ACC112 (cell line): ENCODE measurements at regions not wholly inside any gene's neighbourhood (a gene's known extent, or its start where the extent isn't known, plus 50 kb on each side); places are given as distances from the start of the nearest gene placed in this dataset.

ENCODE experiments used
- H2AFZ ChIP-seq: fragments of 200-600 bp; sonication (generic); one replicate; pipeline ENCODE4 v1.6.0; 2017; ENCODE audit warnings: antibody characterized with exemption, low read length; ENCODE audit not compliant: unreplicated experiment
- H3K27ac ChIP-seq: fragments of 200-600 bp; sonication (generic); 2 replicates; pipeline ENCODE4 v1.5.1; 2014; ENCODE audit warnings: low read depth, mild to moderate bottlenecking, antibody characterized with exemption, low read length, moderate library complexity
- H3K27me3 ChIP-seq: fragments of 200-600 bp; sonication (generic); 2 replicates; pipeline ENCODE4 v1.6.1; 2014; ENCODE audit warnings: mild to moderate bottlenecking, antibody characterized with exemption, low read length, moderate library complexity, mixed read lengths; ENCODE audit not compliant: insufficient read depth
- H3K36me3 ChIP-seq: fragments of 200-600 bp; sonication (generic); 2 replicates; pipeline ENCODE4 v1.6.1; 2016; ENCODE audit warnings: mild to moderate bottlenecking, antibody characterized with exemption, low read length, moderate library complexity, mixed read lengths; ENCODE audit not compliant: insufficient read depth
- H3K4me1 ChIP-seq: fragments of 200-600 bp; sonication (generic); one replicate; pipeline ENCODE4 v1.6.1; 2016; ENCODE audit warnings: low read length, mixed read lengths; ENCODE audit not compliant: insufficient read depth, unreplicated experiment, control insufficient read depth
- H3K4me3 ChIP-seq: fragments of 200-600 bp; sonication (generic); 2 replicates; pipeline ENCODE4 v1.5.1; 2014; ENCODE audit warnings: mild to moderate bottlenecking, low read depth, low read length
- H3K79me2 ChIP-seq: fragments of 200-600 bp; sonication (generic); one replicate; pipeline ENCODE4 v1.6.0; 2016; ENCODE audit warnings: low read length; ENCODE audit not compliant: control insufficient read depth, unreplicated experiment, insufficient read depth

DNA sequence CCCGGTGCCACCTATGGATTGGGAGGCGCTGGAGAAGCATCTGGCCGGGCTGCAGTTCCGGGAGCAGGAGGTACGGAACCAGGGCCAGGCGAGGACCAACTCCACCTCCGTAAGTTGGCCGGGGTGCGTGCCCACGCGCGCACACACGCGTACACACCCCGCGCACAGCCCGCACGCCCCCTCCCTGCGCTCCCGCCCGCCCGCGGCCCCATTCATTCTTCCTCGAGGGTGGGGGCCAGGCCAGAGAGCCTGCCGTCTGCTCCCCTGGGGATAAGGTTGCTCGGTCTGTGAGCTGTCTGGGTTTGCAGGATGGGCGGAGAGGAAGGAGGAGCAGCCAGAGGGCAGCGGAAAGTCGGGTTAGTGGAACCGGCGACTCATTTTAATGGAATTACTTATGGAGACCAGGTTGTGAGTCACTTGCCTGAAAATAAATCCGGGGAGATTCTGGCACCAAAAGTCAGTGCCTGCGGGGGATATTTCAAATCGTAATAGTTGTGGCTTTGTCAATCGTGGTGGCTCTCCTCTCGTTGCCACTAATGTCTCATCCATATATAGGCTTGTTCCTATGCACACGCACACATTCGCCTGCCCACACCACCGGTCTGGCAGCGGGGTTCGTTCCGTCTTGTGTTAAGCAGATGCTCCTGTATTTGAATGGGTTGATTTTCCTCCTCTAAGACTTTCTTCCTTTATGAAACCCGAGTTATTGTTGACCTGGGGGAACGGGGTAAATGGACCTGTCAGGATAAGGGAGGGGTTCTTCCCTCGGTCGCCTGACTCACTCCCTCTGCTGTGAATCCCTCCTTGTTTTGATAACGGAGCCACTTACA, 223.4 kb upstream of the IL12A start:
- Histone ChIP-seq H3K4me3 (peak overlapping the region; percentile 83), H3K27me3 (no peaks in the 10 kb centered on the region), H2AFZ (peak overlapping the region; percentile 45), H3K27ac (peak overlapping the region; percentile 94), H3K79me2 (peaks cover 39% of the 10 kb centered on the region), H3K36me3 (no peaks in the 10 kb centered on the region), H3K4me1 (peaks cover 34% of the 10 kb centered on the region)

- H3K4me1 ChIP-seq: peaks cover 37% of the 10 kb centered on the region
- H3K4me3 ChIP-seq: peak overlapping the region; percentile 83
- H3K27me3 ChIP-seq: no peaks in the 10 kb centered on the region
- H2AFZ ChIP-seq: no peak overlapping the region
- no peaks in the 10 kb centered on the region for H3K36me3 ChIP-seq
- H3K27ac ChIP-seq: peak overlapping the region; percentile 94
- H3K79me2 ChIP-seq: peaks cover 45% of the 10 kb centered on the region
Observed at GRCh38 chr3:159765860-159766294, 222.8 kb upstream of the IL12A start.

GRCh38 chr3:159766563-159767185, 222.0 kb upstream of the IL12A start:
- Histone ChIP-seq H3K4me1 (peaks cover 36% of the 10 kb centered on the region), H2AFZ (no peak overlapping the region), H3K27ac (peak overlapping the region; percentile 94), H3K79me2 (peaks cover 52% of the 10 kb centered on the region), H3K4me3 (peak overlapping the region; percentile 83), H3K27me3 (no peaks in the 10 kb centered on the region), H3K36me3 (no peaks in the 10 kb centered on the region)

DNA sequence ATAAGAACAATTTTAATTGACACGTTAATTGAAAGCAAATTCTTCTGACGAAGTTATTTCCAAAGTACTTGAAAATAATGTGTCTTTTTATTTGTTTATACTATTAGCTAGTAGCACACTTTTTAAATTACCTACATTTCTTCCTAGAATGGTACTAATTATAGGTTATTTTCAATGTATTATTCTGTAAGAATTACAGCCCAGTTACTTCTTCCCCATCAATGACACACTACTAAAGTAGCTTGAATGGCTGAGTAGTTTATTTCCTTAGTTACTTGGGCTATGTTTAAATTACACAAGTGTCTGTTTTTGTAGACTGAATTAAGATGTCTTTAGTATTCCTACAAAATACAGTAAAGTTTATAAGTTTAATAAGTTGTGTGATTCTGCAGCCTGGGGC, 217.6 kb upstream of the IL12A start:
- Histone ChIP-seq H3K27ac (no peak overlapping the region), H3K36me3 (no peaks in the 10 kb centered on the region), H3K79me2 (peaks cover 78% of the 10 kb centered on the region), H3K4me3 (no peak overlapping the region), H3K4me1 (peaks cover 36% of the 10 kb centered on the region), H2AFZ (no peak overlapping the region), H3K27me3 (no peaks in the 10 kb centered on the region)

DNA sequence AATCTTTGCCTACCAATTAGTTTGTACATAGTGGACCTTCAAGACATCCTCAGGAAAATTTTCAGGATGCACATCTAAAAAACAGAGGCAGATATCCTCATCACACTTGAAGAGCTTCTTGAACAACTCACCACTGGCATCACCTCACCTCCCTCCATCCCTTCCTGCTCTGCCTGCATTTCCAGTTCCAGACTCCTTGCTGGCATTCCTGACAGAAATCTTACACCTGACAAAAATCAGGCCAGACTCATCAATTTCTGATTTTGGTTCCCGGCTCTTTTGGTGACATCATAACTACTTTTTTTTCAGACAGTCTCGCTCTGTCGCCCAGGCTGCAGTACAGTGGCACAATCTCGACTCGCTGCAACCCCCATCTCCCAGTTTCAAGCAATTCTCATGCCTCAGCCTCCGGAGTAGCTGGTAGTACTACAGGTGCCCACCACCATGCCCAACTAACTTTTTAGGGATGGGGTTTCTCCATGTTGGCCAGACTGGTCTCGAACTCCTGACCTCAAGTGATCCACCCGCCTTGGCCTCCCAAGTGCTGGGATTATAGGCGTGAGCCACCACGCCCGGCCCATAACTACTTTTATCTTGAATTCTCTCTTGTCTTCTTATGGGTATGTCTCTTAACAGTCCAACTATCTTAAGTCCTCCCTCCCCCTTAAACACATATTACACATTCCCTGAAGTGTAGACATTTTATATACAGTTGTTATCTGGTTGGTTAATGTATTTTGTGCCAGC, 216.6 kb upstream of the IL12A start:
- no peaks in the 10 kb centered on the region for H3K36me3 ChIP-seq
- no peak overlapping the region for H3K4me3 ChIP-seq
- no peak overlapping the region for H3K27ac ChIP-seq
- H2AFZ ChIP-seq: no peak overlapping the region
- H3K79me2 ChIP-seq: peaks cover 78% of the 10 kb centered on the region
- H3K4me1 ChIP-seq: peaks cover 28% of the 10 kb centered on the region
- no peaks in the 10 kb centered on the region for H3K27me3 ChIP-seq

- peaks cover 72% of the 10 kb centered on the region for H3K79me2 ChIP-seq
- H3K27ac ChIP-seq: no peak overlapping the region
- H3K27me3 ChIP-seq: no peaks in the 10 kb centered on the region
- H3K36me3 ChIP-seq: no peaks in the 10 kb centered on the region
- no peak overlapping the region for H3K4me3 ChIP-seq
- peaks cover 23% of the 10 kb centered on the region for H3K4me1 ChIP-seq
- no peak overlapping the region for H2AFZ ChIP-seq
Observed at GRCh38 chr3:159773706-159774105, 214.9 kb upstream of the IL12A start.

DNA sequence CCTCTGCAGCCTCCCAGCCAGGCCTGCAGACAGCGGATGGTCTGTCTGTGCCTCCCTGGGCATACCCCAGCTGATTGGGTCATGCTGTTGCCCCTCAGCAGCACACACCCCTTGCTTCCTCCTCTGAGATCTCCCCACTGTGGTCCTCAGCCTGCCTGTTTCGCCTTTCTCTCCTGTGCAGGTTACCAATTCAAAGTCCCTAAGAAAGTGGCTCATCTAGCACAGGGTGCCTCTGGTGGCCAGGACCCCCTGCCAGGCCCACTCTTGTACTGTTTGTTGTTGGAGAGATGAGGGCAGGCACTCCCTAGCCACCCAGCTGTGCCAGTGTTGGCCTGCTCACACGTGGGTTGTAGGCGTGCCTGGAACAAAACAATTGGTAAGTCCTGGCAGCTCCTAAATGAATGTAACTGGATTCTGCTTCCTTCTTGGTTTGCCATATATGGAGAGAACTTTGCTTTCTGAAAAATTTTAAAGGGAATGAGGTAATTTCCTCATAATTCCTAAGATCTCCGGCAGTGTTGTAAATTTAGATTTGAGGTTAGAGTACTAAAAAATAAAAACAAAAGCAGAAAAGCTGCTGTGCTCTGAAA, 213.2 kb upstream of the IL12A start:
- Histone ChIP-seq H3K79me2 (peaks cover 74% of the 10 kb centered on the region), H3K27ac (peak overlapping the region; percentile 46), H3K27me3 (no peaks in the 10 kb centered on the region), H2AFZ (no peak overlapping the region), H3K36me3 (no peaks in the 10 kb centered on the region), H3K4me1 (peaks cover 27% of the 10 kb centered on the region), H3K4me3 (no peak overlapping the region)

DNA sequence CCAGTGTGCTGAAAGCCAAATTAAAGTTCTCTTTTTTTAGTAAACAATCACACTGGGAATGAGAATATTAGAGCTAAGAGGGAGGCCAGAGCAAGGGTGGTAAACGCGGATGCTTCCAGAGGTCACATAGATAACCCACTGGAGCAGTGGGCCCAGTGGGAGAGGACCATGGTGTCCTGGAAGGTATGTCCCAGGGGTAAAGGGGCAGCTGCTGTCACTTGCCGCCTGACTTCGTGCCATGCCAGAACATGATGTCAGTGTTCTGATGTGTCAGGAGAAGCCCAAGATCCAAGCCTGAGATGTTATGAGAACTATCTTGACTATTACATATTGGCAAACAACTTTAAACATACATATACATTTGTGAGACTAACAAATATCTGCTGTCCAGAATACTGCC, 211.9 kb upstream of the IL12A start:
- Histone ChIP-seq H3K79me2 (peaks cover 69% of the 10 kb centered on the region), H3K4me1 (peaks cover 18% of the 10 kb centered on the region), H3K27me3 (no peaks in the 10 kb centered on the region), H2AFZ (no peak overlapping the region), H3K4me3 (no peak overlapping the region), H3K36me3 (no peaks in the 10 kb centered on the region), H3K27ac (no peak overlapping the region)

DNA sequence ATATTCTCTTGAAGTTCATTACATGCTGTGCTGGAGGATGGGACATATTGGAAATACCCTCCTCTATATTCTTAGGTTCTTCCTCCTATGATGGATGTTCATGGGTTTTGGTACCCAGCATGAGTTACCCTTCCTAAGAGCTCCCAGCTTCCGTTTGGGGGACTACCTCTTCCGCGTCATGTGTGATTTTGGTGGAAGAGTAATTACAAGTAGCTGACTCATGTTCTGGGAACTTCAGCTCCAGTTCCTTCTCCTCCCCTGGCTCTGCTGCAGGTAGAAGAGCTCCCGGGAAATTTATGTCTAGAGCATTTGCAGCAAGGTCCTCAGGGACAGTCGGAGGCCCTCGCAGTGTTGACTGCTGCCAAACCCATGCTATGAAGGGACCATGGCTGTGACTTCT, 208.8 kb upstream of the IL12A start:
- H3K36me3 ChIP-seq: no peaks in the 10 kb centered on the region
- H3K27me3 ChIP-seq: no peaks in the 10 kb centered on the region
- H3K27ac ChIP-seq: no peak overlapping the region
- peaks cover 25% of the 10 kb centered on the region for H3K4me1 ChIP-seq
- no peak overlapping the region for H3K4me3 ChIP-seq
- peaks cover 76% of the 10 kb centered on the region for H3K79me2 ChIP-seq
- no peak overlapping the region for H2AFZ ChIP-seq

GRCh38 chr3:159781867-159782266, 206.8 kb upstream of the IL12A start:
- H3K4me3 ChIP-seq: no peak overlapping the region
- peaks cover 34% of the 10 kb centered on the region for H3K4me1 ChIP-seq
- H3K27ac ChIP-seq: no peak overlapping the region
- no peaks in the 10 kb centered on the region for H3K36me3 ChIP-seq
- H3K27me3 ChIP-seq: no peaks in the 10 kb centered on the region
- no peak overlapping the region for H2AFZ ChIP-seq
- H3K79me2 ChIP-seq: peaks cover 69% of the 10 kb centered on the region
